Activated CD8-positive, alpha-beta memory T cell treated with anti-CD3 and anti-CD28 coated beads, Interleukin-2, amount 10 ng/mL, durations not matched to agents 7 days and 5 days (primary cell): ENCODE measurements at regions not wholly inside any gene's neighbourhood (a gene's known extent, or its start where the extent isn't known, plus 50 kb on each side); places are given as distances from the start of the nearest gene placed in this dataset.

Experiments
- ATAC-seq: fragments of 150-1000 bp; cut with Tn5 transposase; one replicate; pipeline ENCODE4 v1.10.0; 2021; ENCODE audit warnings: moderate library complexity
- CTCF ChIA-PET: fragments of 350-600 bp; sonication (Branson Sonifier 250); formaldehyde crosslinking; loops from one replicate; lab custom pipeline; 2021; ENCODE audit warnings: antibody characterized with exemption; lab: Charles Lee
- DNase-seq: peaks from one replicate; pipeline ENCODE4 v3.0.0-alpha.2; 2020
- H3K27ac Mint-ChIP-seq: one replicate; pipeline ENCODE4 v1.8.0; 2021; ENCODE audit warnings: mild to moderate bottlenecking, mixed read lengths
- H3K27me3 Mint-ChIP-seq: one replicate; pipeline ENCODE4 v1.8.0; 2021; ENCODE audit warnings: mixed read lengths
- H3K36me3 Mint-ChIP-seq: one replicate; pipeline ENCODE4 v1.8.0; 2021; ENCODE audit warnings: mild to moderate bottlenecking, mixed read lengths
- H3K4me1 Mint-ChIP-seq: one replicate; pipeline ENCODE4 v1.8.0; 2021; ENCODE audit warnings: mixed read lengths
- H3K4me3 Mint-ChIP-seq: one replicate; pipeline ENCODE4 v1.8.0; 2021; ENCODE audit warnings: mild to moderate bottlenecking, moderate library complexity, mixed read lengths
- H3K9me3 Mint-ChIP-seq: one replicate; pipeline ENCODE4 v1.8.0; 2022; ENCODE audit warnings: low read depth, mixed read lengths

- no peak overlapping the region for H3K4me3 Mint-ChIP-seq
- peaks cover 12% of the 10 kb centered on the region for H3K4me1 Mint-ChIP-seq
- H3K36me3 Mint-ChIP-seq, result peaks cover 4% of the 10 kb centered on the region
- H3K27me3 Mint-ChIP-seq, result no peaks in the 10 kb centered on the region
- CTCF ChIA-PET, result interaction anchor here (1.0 to 1.4 kb wide), 2 partner anchors 14 to 16 kb away, joined by 3 read pairs; no protein-coding TSS in a partner anchor
- H3K9me3 Mint-ChIP-seq, result no peaks in the 10 kb centered on the region
- DNase-seq (peak; percentile 53), ATAC-seq (peak; percentile 85)
- H3K27ac Mint-ChIP-seq, result peak overlapping the region; percentile 20
Observed at GRCh38 chr1:58986996-58987767, 203.3 kb upstream of the JUN start.

- peaks cover 12% of the 10 kb centered on the region for H3K4me1 Mint-ChIP-seq
- H3K36me3 Mint-ChIP-seq, result peaks cover 4% of the 10 kb centered on the region
- CTCF ChIA-PET, result no interaction called here
- H3K4me3 Mint-ChIP-seq, result no peak overlapping the region
- H3K9me3 Mint-ChIP-seq, result no peaks in the 10 kb centered on the region
- no peak overlapping the region for H3K27ac Mint-ChIP-seq
- ATAC-seq (no peak), DNase-seq (no peak)
- no peaks in the 10 kb centered on the region for H3K27me3 Mint-ChIP-seq
Observed at GRCh38 chr1:58988752-58989151, 204.9 kb upstream of the JUN start.

GRCh38 chr1:58989845-58990244, 206.0 kb upstream of the JUN start:
- ATAC-seq, result no peak
- CTCF ChIA-PET, result no interaction called here
- no peak overlapping the region for H3K27ac Mint-ChIP-seq

GRCh38 chr1:58991305-58991704, 207.5 kb upstream of the JUN start:
- no peak for ATAC-seq
- Mint-ChIP-seq H3K27ac (no peak overlapping the region), H3K27me3 (no peaks in the 10 kb centered on the region), H3K4me3 (no peak overlapping the region), H3K4me1 (peaks cover 19% of the 10 kb centered on the region), H3K36me3 (peaks cover 4% of the 10 kb centered on the region), H3K9me3 (no peaks in the 10 kb centered on the region)
- DNase-seq, result no peak
- CTCF ChIA-PET, result interaction anchor here (1.2 to 1.5 kb wide), 2 partner anchors 9 to 11 kb away, joined by 4 read pairs; no protein-coding TSS in a partner anchor

More at GRCh38 chr1:58989845-58990244, 206.0 kb upstream of the JUN start:
- Mint-ChIP-seq H3K36me3 (peaks cover 4% of the 10 kb centered on the region), H3K9me3 (no peaks in the 10 kb centered on the region), H3K4me1 (peaks cover 12% of the 10 kb centered on the region), H3K4me3 (no peak overlapping the region), H3K27me3 (no peaks in the 10 kb centered on the region)
- no peak for DNase-seq

- DNase-seq, result no peak
- Mint-ChIP-seq H3K4me3 (no peak overlapping the region), H3K27ac (no peak overlapping the region), H3K27me3 (no peaks in the 10 kb centered on the region), H3K4me1 (peaks cover 22% of the 10 kb centered on the region), H3K36me3 (peaks cover 6% of the 10 kb centered on the region), H3K9me3 (no peaks in the 10 kb centered on the region)
- CTCF ChIA-PET, result interaction anchor here (1.3 to 1.4 kb wide), 2 partner anchors 20 to 51 kb away, joined by 4 read pairs; no protein-coding TSS in a partner anchor
- no peak for ATAC-seq
Observed at GRCh38 chr1:58992643-58993042, 208.8 kb upstream of the JUN start.

GRCh38 chr1:58993403-58993802, 209.6 kb upstream of the JUN start:
- no peaks in the 10 kb centered on the region for H3K27me3 Mint-ChIP-seq
- no peak overlapping the region for H3K4me3 Mint-ChIP-seq

GRCh38 chr1:58994664-58995063, 210.8 kb upstream of the JUN start:
- Mint-ChIP-seq H3K4me1 (peaks cover 28% of the 10 kb centered on the region), H3K36me3 (peaks cover 9% of the 10 kb centered on the region), H3K27ac (no peak overlapping the region), H3K9me3 (no peaks in the 10 kb centered on the region), H3K4me3 (no peak overlapping the region), H3K27me3 (no peaks in the 10 kb centered on the region)
- ATAC-seq, result no peak
- no peak for DNase-seq
- CTCF ChIA-PET, result interaction anchor here (0.6 to 1.1 kb wide), 2 partner anchors 23 to 243 kb away, joined by 3 to 4 read pairs; no protein-coding TSS in a partner anchor

More at GRCh38 chr1:58993403-58993802, 209.6 kb upstream of the JUN start:
- Mint-ChIP-seq H3K4me1 (peaks cover 22% of the 10 kb centered on the region), H3K27ac (no peak overlapping the region), H3K9me3 (no peaks in the 10 kb centered on the region), H3K36me3 (peaks cover 7% of the 10 kb centered on the region)
- no peak for DNase-seq
- CTCF ChIA-PET, result interaction anchor here (0.7 to 1.4 kb wide), 3 partner anchors 19 to 52 kb away, joined by 3 to 4 read pairs (median 4); no protein-coding TSS in a partner anchor
- ATAC-seq, result no peak

GRCh38 chr1:58996341-58997059, 212.7 kb upstream of the JUN start:
- peak overlapping the region; percentile 76 for H3K27ac Mint-ChIP-seq
- ATAC-seq, result peak; percentile 87
- peak overlapping the region; percentile 5 for H3K4me3 Mint-ChIP-seq
- no peaks in the 10 kb centered on the region for H3K27me3 Mint-ChIP-seq
- no peaks in the 10 kb centered on the region for H3K9me3 Mint-ChIP-seq
- peaks cover 30% of the 10 kb centered on the region for H3K4me1 Mint-ChIP-seq
- no peak for DNase-seq
- peaks cover 7% of the 10 kb centered on the region for H3K36me3 Mint-ChIP-seq
- CTCF ChIA-PET, result interaction anchor here (0.9 to 1.5 kb wide), 3 partner anchors 29 to 77 kb away, joined by 3 read pairs; no protein-coding TSS in a partner anchor

GRCh38 chr1:58997060-58997411, 213.2 kb upstream of the JUN start:
- Mint-ChIP-seq H3K4me3 (no peak overlapping the region), H3K27ac (peak overlapping the region; percentile 71), H3K27me3 (no peaks in the 10 kb centered on the region), H3K4me1 (peaks cover 30% of the 10 kb centered on the region), H3K36me3 (peaks cover 7% of the 10 kb centered on the region), H3K9me3 (no peaks in the 10 kb centered on the region)
- ATAC-seq (peak; percentile 16), DNase-seq (no peak)
- CTCF ChIA-PET, result interaction anchor here (0.9 to 1.5 kb wide), 3 partner anchors 30 to 77 kb away, joined by 3 read pairs; no protein-coding TSS in a partner anchor

- no peaks in the 10 kb centered on the region for H3K27me3 Mint-ChIP-seq
- peaks cover 30% of the 10 kb centered on the region for H3K4me1 Mint-ChIP-seq
- DNase-seq (no peak), ATAC-seq (no peak)
- no peaks in the 10 kb centered on the region for H3K9me3 Mint-ChIP-seq
- H3K4me3 Mint-ChIP-seq, result no peak overlapping the region
- peaks cover 7% of the 10 kb centered on the region for H3K36me3 Mint-ChIP-seq
- peak overlapping the region; percentile 57 for H3K27ac Mint-ChIP-seq
- CTCF ChIA-PET, result interaction anchor here (1.0 kb wide), 1 partner anchor 78 kb away, joined by 3 read pairs; no protein-coding TSS in a partner anchor
Observed at GRCh38 chr1:58997637-58998036, 213.8 kb upstream of the JUN start.

- Mint-ChIP-seq H3K9me3 (no peaks in the 10 kb centered on the region), H3K27ac (no peak overlapping the region), H3K4me3 (no peak overlapping the region), H3K27me3 (no peaks in the 10 kb centered on the region), H3K36me3 (peaks cover 7% of the 10 kb centered on the region), H3K4me1 (peaks cover 32% of the 10 kb centered on the region)
- ATAC-seq (no peak), DNase-seq (peak; percentile 15)
- CTCF ChIA-PET, result interaction anchor here (1.1 to 1.6 kb wide), 2 partner anchors 9 to 19 kb away, joined by 3 to 4 read pairs; no protein-coding TSS in a partner anchor
Observed at GRCh38 chr1:58999676-59000075, 215.8 kb upstream of the JUN start.

- Mint-ChIP-seq H3K27me3 (no peaks in the 10 kb centered on the region), H3K4me1 (peaks cover 39% of the 10 kb centered on the region), H3K4me3 (no peak overlapping the region), H3K27ac (no peak overlapping the region), H3K36me3 (no peaks in the 10 kb centered on the region), H3K9me3 (no peaks in the 10 kb centered on the region)
- ATAC-seq (no peak), DNase-seq (no peak)
- CTCF ChIA-PET, result interaction anchor here (0.7 kb wide), 1 partner anchor 8 kb away, joined by 3 read pairs; no protein-coding TSS in a partner anchor
Observed at GRCh38 chr1:59004755-59005154, 220.9 kb upstream of the JUN start.
